T47D (cell line): ENCODE measurements at regions not wholly inside any gene's neighbourhood (a gene's known extent, or its start where the extent isn't known, plus 50 kb on each side); places are given as distances from the start of the nearest gene placed in this dataset.
"Not testable (repeated sequence)": the region's sequence is repeated elsewhere in the genome, so short reads cannot be mapped to it uniquely, and the experiment has no call there.

ENCODE experiments used
- DNase-seq, 2 experiments: peaks; one replicate each; pipeline versions ENCODE4 v3.0.0 to v3.0.0-alpha.2; 2011 to 2012; ENCODE audit warnings: low read depth in 1 of 2, low spot score in 1 of 2
- JUND ChIP-seq: IDR thresholded peaks from 2 replicates; pipeline ENCODE4 v1.6.1; 2012; ENCODE audit warnings: low read depth
- in situ Hi-C: cut with HindIII; loops from 2 replicates; pipeline ENCODE4 v1.10.0; 2016; ENCODE audit warnings: low sequenced_read_pairs, low pct_unique_long_range_greater_than_20kb

DNA sequence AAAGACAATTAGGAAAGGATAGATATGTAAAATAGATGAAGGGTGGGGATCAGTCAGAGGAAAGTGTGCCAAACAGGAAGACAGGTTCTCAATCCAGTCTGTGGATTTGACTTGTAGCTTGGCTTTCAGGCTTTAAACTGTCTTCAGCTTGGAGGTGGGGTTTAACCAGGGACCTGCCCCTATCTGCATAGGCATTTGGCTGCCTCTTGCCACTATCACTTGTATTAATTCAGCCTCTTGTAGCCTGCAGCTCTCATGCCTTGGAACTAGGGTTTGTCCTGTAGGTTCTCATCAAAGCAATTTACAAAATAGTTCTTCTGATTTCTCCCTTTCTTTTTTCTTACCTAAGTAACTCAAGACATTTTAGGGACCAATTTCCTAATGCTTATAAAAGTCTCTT lies 88.8 kb upstream of the PAXBP1 start:
- no peak for TF ChIP-seq JUND
- in situ Hi-C loops, result no loop called here
- no peak for DNase-seq

DNA sequence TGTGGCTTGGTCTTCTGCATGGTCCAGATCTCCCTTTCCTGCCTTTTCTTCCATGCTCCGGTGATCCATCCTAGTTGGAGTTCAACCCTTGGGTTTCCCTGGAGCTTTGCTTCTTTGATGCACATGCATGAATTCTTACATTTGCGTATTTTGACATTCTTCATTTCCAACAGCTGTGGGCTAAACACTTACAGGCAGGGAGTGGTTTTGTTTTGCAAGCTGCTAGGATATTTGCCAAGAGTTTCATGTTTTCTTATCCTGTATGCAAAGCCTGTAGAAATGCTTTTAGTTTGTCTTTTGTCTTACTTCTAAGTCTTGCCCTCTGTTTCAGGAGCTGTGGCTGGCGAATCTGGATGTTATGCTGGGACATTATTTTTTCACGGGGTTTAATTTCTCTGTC lies 90.3 kb upstream of the PAXBP1 start:
- no peak for DNase-seq
- no peak for TF ChIP-seq JUND
- in situ Hi-C loops, result no loop called here

DNA sequence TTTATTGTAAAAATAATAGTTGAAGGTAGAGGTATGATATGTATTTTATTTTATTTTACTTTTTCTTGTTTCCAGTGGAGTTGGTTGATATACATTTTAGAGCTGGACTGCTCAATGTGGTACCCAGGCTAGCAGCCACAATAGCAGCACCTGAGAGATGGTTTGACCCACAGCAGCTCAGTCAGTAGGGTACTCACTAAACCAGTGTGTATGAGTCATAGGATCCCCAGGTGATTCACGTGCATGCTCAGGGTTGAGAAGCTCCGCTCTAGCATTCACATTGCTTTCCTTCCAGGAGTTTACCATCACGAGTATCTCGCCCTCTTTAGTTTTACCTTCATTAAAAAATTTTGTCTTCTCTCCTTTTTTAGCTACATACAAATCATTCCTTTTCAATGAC lies 96.0 kb upstream of the PAXBP1 start:
- DNase-seq, result no peak
- no peak for TF ChIP-seq JUND
- in situ Hi-C loops, result no loop called here

DNA sequence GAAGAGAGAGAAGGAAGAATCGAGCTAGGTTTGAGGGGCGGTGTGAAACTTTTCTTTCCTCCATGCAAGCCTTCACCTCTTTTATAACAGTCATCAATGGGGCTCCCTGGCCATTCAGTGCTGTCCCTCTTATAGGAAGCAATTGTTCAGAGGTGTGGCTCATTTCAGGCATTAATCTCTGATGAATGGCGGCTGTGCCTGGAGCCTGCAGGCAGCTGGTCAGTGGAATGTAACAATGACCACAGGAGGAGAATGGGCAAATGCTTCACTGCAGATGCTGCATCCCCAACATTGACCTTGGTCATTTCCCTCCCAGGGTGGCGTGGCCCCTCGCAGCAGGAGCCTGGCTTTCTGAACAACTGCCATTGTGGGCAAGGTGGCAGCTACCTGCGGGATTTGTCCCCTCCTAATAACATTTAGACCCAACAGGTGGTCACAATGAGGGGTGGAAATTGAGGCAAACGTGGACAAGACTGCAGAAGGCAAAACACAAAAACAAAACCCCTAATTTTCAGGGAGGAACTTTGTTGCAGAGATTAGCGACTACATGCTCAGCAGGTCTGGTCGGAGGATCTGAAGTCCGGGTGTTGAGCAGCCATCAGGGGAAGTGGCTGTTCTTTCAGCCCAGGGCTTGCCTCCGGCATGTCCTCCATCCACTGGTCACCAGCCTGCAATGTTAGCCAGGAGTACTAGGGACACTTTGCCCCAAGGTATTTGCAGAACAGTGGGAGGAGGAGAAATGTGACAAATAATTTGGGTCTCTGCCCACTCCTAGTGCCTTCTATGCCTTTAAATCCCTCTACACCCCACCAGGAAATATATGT lies 97.3 kb upstream of the PAXBP1 start:
- DNase-seq, result no peak
- in situ Hi-C loops, result no loop called here
- no peak for TF ChIP-seq JUND

- no peak for DNase-seq
- in situ Hi-C loops, result no loop called here
- TF ChIP-seq JUND, result no peak
These were observed 97.9 kb upstream of the PAXBP1 start for GRCh38 chr21:32869459-32869858.

DNA sequence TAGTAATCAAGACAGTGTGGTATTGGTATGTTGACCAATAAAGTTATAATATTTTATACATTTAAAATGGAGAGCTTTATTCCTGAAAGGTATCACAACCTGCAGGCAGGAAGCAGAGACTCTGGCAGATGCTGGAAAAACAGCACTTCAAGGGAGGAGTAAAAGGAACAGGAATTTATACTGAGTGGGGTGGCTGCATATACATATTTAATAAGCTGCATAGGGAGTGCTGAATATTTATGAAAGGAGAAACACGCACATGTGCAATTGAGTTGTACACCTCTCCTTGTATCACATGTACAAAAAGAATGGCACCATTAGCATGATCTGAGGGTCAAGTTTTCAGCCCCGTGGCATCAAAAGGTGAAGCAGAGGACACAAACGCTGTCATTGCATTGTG lies 104.9 kb upstream of the PAXBP1 start:
- in situ Hi-C loops, result no loop called here
- TF ChIP-seq JUND, result no peak
- DNase-seq, result no peak

DNA sequence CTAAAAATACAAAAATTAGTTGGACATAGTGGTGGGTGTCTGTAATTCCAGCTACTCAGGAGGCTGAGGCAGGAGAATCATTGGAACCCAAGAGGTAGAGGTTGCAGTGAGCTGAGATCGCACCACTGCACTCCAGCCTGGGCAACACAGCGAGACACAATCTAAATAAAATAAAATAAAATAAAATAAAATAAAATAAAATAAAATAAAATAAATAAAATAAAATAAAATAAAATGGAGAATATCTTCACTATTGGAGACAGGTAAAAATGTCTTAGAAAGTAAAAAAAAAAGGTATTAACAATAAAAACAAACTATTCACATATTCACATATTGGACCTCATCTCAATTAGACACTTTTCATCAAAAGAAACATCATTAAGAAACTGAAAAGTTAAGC lies 106.3 kb upstream of the PAXBP1 start:
- in situ Hi-C loops, DNase-seq: not testable (repeated sequence)

GRCh38 chr21:32878661-32879060 lies 107.1 kb upstream of the PAXBP1 start:
- in situ Hi-C loops, result no loop called here
- no peak for DNase-seq
- no peak for TF ChIP-seq JUND

DNA sequence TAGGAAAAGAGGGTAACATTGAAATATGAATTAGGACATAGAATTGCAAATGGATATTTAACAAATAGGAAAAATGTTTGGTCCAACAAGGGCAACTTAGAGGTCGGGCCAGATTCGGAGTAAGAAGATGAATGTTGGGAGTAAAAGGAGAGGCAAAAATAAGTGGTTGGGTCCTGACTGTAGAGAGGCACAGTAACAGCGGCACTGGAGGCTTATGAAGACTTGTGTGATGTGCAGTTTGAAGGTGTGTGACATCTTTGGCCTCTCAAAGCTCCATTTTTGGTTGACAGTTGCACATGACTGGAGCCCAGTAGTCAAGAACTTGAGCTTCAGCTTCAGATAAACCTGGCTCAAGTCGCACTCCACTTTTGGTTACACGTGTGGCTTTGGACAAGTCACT lies 109.9 kb upstream of the PAXBP1 start:
- in situ Hi-C loops, result no loop called here
- no peak for DNase-seq
- no peak for TF ChIP-seq JUND

DNA sequence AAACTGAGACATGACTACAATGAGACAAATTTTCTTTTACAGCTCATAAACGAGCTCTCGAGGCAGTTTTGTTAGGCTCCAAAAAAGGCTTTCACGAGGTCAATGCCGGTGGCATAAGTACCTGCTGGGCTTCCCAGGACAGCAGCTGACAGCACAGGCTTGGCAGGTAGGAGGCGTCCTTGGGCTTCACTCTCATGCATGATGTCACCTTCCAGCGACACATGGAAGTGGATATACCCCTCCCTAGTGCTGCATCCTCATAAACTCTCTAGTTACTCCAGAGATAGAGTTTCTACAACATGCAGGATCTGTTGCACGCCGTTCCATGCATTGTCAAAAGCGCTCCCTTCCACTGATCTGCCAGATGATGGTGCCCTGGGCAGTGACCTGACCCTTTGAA lies 112.5 kb upstream of the PAXBP1 start:
- TF ChIP-seq JUND, result no peak
- peak in 1 of 2 experiments; percentile 14 for DNase-seq
- in situ Hi-C loops, result no loop called here

- in situ Hi-C loops, result no loop called here
- DNase-seq, result peak in 1 of 2 experiments; percentile 44
- no peak for TF ChIP-seq JUND
These were observed 114.8 kb upstream of the PAXBP1 start for GRCh38 chr21:32886339-32886738.

DNA sequence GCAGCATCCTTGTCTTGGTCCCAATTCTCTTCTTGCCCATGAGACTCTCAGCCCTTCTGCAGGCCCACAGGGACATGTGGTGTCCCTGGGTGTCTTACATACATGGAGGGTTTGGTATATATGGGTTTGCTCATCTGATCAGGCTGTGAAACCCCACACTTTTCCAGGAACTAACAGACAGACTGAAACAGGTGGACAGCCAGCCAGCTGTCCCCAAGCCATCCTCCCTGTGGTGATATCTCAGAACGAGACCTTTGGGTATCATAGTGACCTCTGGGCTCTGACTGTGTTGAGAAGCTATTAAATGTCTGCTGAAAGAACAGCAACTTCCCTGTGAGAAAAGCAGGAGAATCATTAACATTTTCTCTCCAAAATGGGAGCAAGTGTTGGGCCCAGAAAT lies 115.5 kb upstream of the PAXBP1 start:
- in situ Hi-C loops, result no loop called here
- DNase-seq, result no peak

GRCh38 chr21:32888971-32889370 lies 117.4 kb upstream of the PAXBP1 start:
- no peak for DNase-seq
- in situ Hi-C loops, result no loop called here
- no peak for TF ChIP-seq JUND

More for the DNA sequence above, 115.5 kb upstream of the PAXBP1 start:
- no peak for TF ChIP-seq JUND

GRCh38 chr21:32889596-32889995 lies 118.0 kb upstream of the PAXBP1 start:
- no peak for TF ChIP-seq JUND
- in situ Hi-C loops, result no loop called here
- DNase-seq, result no peak

DNA sequence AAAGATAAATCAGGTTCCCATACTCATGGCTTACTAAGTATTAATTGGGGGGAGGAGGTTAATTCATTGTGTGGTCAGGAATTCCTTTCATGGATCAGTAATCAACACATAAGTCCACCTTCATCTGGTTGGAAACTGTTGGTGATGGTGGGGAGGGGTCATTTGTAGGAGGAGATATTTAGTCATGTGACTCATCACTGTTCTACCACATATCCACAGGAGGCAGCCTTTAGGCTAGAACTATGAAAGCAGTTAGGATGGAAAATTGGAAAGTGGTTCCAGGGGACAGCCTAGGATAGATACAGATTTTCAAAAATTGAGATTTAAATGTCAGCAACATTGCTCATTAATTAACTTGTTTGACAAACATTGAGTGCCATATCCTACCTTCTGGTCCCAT lies 122.8 kb upstream of the PAXBP1 start:
- no peak for TF ChIP-seq JUND
- no peak for DNase-seq
- in situ Hi-C loops, result no loop called here
